Glutamatergic neuron (in vitro differentiated cells): ENCODE measurements at regions not wholly inside any gene's neighbourhood (a gene's known extent, or its start where the extent isn't known, plus 50 kb on each side); places are given as distances from the start of the nearest gene placed in this dataset.
"Not testable (repeated sequence)": the region's sequence is repeated elsewhere in the genome, so short reads cannot be mapped to it uniquely, and the experiment has no call there.

ENCODE experiments used
- DNase-seq: peaks from one replicate; pipeline ENCODE4 v3.0.0; 2022
- H3K27ac Mint-ChIP-seq: one replicate; pipeline ENCODE4 v1.8.0; 2020; ENCODE audit warnings: mild to moderate bottlenecking, mixed read lengths, inconsistent platforms; ENCODE audit not compliant: unreplicated experiment
- H3K27me3 Mint-ChIP-seq: one replicate; pipeline ENCODE4 v1.8.0; 2020; ENCODE audit warnings: mild to moderate bottlenecking, moderate library complexity, mixed read lengths, inconsistent platforms; ENCODE audit not compliant: unreplicated experiment
- H3K36me3 Mint-ChIP-seq: one replicate; pipeline ENCODE4 v1.8.0; 2020; ENCODE audit warnings: mild to moderate bottlenecking, mixed read lengths, inconsistent platforms; ENCODE audit not compliant: unreplicated experiment
- H3K4me1 Mint-ChIP-seq: one replicate; pipeline ENCODE4 v1.8.0; 2020; ENCODE audit warnings: mild to moderate bottlenecking, low read depth, mixed read lengths, inconsistent platforms; ENCODE audit not compliant: unreplicated experiment
- H3K4me3 Mint-ChIP-seq: one replicate; pipeline ENCODE4 v1.8.0; 2020; ENCODE audit warnings: mild to moderate bottlenecking, mixed read lengths, inconsistent platforms; ENCODE audit not compliant: unreplicated experiment
- H3K9me3 Mint-ChIP-seq: one replicate; pipeline ENCODE4 v1.8.0; 2020; ENCODE audit warnings: mild to moderate bottlenecking, moderate library complexity, mixed read lengths, inconsistent platforms; ENCODE audit not compliant: unreplicated experiment
- TF ChIP-seq, protein P1 (sequence below): fragments of 200-600 bp; sonication (generic); IDR thresholded peaks from one replicate; pipeline ENCODE4 v1.5.0; 2021; ENCODE audit not compliant: partially characterized antibody, unreplicated experiment

DNA sequence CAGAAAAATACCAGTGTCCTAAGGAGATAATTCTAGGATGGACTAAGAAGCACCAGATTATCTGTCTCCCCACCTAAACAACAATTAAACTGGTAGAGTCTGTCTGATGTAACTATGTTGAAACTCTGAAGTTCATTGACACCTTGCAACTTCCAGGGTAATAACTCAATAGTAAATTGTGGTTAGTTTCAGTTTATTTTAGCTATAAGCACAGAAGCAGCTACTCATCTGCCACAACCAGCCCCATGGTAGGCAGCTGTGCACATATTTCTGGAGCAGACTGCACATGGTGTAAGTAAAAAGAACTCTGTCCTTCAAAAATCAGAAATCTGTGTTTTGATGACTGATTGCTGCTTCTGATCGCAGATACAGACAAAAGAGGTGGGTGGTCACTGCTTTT is 852.1 kb downstream of the CDH11 start:
- DNase-seq = no peak
- peaks cover 18% of the 10 kb centered on the region for H3K4me1 Mint-ChIP-seq
- no peaks in the 10 kb centered on the region for H3K9me3 Mint-ChIP-seq
- H3K36me3 Mint-ChIP-seq = peaks cover 16% of the 10 kb centered on the region
- H3K4me3 Mint-ChIP-seq = no peak overlapping the region
- no peaks in the 10 kb centered on the region for H3K27me3 Mint-ChIP-seq
- TF ChIP-seq, protein P1, sequence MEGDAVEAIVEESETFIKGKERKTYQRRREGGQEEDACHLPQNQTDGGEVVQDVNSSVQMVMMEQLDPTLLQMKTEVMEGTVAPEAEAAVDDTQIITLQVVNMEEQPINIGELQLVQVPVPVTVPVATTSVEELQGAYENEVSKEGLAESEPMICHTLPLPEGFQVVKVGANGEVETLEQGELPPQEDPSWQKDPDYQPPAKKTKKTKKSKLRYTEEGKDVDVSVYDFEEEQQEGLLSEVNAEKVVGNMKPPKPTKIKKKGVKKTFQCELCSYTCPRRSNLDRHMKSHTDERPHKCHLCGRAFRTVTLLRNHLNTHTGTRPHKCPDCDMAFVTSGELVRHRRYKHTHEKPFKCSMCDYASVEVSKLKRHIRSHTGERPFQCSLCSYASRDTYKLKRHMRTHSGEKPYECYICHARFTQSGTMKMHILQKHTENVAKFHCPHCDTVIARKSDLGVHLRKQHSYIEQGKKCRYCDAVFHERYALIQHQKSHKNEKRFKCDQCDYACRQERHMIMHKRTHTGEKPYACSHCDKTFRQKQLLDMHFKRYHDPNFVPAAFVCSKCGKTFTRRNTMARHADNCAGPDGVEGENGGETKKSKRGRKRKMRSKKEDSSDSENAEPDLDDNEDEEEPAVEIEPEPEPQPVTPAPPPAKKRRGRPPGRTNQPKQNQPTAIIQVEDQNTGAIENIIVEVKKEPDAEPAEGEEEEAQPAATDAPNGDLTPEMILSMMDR = no peak
- H3K27ac Mint-ChIP-seq = no peak overlapping the region

DNA sequence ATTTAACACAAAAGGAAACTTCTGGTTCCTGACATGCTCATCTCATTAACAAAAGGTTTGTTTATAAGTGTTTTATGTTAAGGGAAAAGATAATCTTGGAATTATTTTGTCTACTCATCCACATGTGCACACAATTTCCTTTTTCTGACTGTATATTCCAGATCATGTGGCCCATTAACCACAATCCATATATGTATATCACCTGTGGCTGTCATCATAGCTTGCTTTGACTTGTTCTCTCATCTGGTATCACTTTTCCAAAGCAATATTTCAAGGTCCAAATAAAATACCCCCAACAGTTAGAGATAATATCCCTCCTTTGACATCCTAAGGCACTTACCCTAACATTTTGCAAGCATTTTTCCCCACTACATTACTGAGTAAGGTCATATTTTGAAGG is 856.1 kb downstream of the CDH11 start:
- no peak overlapping the region for H3K27ac Mint-ChIP-seq

DNA sequence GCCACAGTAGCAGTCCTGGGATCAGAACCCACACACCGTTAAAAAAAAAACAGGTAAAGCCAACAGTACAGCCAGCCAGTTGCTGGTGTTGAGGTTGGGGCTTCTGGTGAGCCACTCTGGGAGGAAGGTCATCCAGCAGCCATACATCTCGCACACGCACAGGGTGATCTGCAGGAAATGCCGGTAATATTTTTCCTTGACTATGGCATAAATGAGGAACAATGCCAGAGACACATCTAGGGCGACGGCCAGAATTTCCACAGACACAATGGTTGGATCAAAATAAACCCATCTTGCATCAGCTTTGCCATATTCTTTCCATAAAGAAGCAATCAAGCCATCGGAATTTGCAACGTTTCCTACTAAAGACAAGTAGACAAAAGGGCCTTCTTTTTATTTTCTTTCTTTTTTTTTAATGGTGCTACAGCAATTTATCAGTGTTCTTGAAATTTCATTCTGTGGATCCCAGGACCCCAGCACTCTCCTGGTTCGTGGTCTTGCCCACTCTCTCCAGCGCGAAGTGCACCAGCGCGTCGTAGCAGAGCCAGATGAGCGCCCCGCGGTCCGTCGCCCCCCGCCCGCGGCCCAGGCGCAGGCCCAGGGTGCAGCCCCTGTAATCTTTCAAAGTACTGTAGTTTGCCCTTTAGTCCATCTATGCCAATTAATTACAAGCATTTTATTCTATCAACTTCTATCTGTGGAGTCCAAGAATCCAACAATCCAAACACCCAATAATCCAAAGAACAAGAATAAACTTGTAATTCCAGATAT is 861.0 kb downstream of the CDH11 start:
- H3K36me3 Mint-ChIP-seq, H3K27me3 Mint-ChIP-seq, H3K27ac Mint-ChIP-seq, H3K4me3 Mint-ChIP-seq, H3K9me3 Mint-ChIP-seq, DNase-seq, H3K4me1 Mint-ChIP-seq: not testable (repeated sequence)

More for the DNA sequence above, 856.1 kb downstream of the CDH11 start:
- Mint-ChIP-seq H3K4me3 (no peak overlapping the region), H3K27me3 (no peaks in the 10 kb centered on the region), H3K36me3 (peaks cover 12% of the 10 kb centered on the region), H3K9me3 (no peaks in the 10 kb centered on the region), H3K4me1 (peaks cover 10% of the 10 kb centered on the region)
- TF ChIP-seq, protein P1 = no peak
- no peak for DNase-seq

DNA sequence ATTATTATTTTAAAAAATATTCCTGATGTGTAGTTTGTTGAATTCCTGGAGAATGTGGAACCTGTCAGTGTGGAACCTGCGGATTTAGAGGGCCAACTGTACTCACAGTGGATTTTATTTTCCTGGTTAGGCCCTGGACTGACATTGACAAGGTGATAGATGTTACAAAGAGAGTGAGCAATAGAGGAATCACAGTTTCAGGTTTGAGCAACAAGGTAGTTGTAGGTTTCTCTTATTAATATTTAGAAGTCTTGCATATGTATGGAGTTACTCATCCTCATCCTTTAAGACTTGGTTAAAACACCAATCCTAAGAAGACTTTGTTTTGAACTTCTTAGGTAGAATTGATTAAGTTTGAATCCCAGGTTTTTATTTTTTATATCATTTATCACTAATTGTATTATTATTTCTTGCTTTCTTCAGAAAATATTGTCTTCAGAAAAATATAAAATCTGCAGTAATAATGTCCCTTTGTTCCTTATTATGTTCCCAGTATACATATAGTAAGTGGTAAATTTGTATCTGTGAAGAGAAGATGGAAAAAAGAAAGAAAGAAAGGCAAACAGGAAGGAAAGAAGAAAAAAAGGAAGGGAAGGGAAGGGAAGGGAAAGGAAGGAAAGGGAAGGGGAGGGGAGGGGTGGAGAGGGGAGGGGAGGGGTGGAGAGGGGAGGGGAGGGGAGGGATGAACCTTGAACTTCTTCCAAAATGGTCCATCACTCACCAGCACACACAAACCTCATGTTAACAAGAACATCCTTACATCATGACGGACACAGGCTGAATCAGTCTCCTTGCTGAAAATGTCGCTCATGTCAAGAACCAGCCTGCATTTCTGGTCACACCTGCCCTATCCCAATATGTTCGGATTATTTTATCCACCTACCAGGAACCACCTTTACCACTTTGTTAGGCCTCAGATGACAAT is 867.2 kb downstream of the CDH11 start:
- Mint-ChIP-seq H3K9me3 (no peaks in the 10 kb centered on the region), H3K27me3 (no peaks in the 10 kb centered on the region), H3K4me3 (no peak overlapping the region), H3K4me1 (no peaks in the 10 kb centered on the region), H3K36me3 (no peaks in the 10 kb centered on the region), H3K27ac (no peak overlapping the region)
- no peak for DNase-seq
- TF ChIP-seq, protein P1 = no peak

DNA sequence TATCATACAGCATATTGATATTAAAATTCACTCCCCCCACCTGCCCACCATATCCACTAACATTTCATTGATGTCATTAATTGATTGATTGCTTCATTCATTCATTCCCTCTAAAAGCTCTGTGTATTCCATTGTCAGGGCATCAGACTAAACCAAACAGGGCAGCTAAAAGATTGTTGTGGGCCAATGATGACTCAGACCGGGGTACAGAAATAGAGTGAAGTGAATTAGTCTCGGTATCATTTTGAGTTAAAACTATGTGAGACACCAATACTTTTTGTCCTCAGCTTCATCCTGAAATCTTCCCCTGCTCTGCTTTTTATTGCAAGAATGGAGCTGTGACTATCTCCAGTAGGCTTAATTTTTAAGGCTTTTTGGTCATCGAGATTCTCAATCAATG is 868.3 kb downstream of the CDH11 start:
- H3K27ac Mint-ChIP-seq = no peak overlapping the region
- H3K36me3 Mint-ChIP-seq = no peaks in the 10 kb centered on the region
- H3K9me3 Mint-ChIP-seq = no peaks in the 10 kb centered on the region
- TF ChIP-seq, protein P1 = no peak
- no peaks in the 10 kb centered on the region for H3K4me1 Mint-ChIP-seq
- H3K4me3 Mint-ChIP-seq = no peak overlapping the region
- no peaks in the 10 kb centered on the region for H3K27me3 Mint-ChIP-seq
- DNase-seq = no peak
